ENCODE measurements at regions not wholly inside any gene's neighbourhood (a gene's known extent, or its start where the extent isn't known, plus 50 kb on each side); places are given as distances from the start of the nearest gene placed in this dataset.

DNA sequence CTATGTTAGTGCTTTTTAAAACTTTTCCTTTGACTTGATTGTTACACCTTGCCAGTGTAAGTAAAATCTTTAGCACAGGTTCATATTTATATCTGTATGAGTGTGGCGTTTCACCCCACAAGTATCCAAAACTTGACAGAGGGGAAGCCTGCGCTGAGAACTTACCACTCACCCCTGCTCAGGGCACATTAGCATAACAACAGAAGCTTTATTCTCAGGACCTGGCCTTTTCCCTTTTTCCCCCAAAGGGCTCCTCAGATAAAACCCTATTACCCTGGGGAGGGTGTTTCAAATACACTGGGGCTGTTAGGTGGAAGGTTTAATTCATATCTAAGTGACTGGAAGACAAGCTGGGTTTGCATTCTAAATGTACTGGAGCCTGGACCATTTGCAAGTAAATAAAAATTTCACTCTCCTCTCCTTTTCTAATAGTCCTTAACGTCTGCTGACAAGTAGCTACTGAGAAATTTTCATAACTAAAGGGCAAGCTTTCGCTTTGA lies 276.6 kb downstream of the RNF152 start:
- peaks cover 3 to 10% of the 10 kb centered on the region in 2 donors for H3K27me3 Mint-ChIP-seq
- Histone ChIP-seq H3K4me1 (ENCODE audit: insufficient read depth, low read length) (no peaks in the 10 kb centered on the region), H3K4me3 (ENCODE audit: low read length in 2 of 2) (no peak overlapping the region), H3K27me3 (ENCODE audit: insufficient read depth, low read length) (no peaks in the 10 kb centered on the region), H3K9me3 (ENCODE audit: control insufficient read depth in 1 of 2, low read length in 2 of 2) (no peaks in the 10 kb centered on the region), H3K36me3 (ENCODE audit: insufficient read depth, low read length) (no peaks in the 10 kb centered on the region), H3K27ac (ENCODE audit: low read depth, low read length) (no peak overlapping the region)
- no peak overlapping the region for H3K4me3 Mint-ChIP-seq
- ChIA-PET POLR2A (ENCODE audit: partially characterized antibody) (no interaction called here), CTCF (ENCODE audit: partially characterized antibody) (interaction anchor here (0.7 kb wide), 1 partner anchor 31 kb away, joined by 6 read pairs; no protein-coding TSS in a partner anchor)
- no peaks in the 10 kb centered on the region for H3K36me3 Mint-ChIP-seq
- no peak for DNase-seq
- H3K27ac Mint-ChIP-seq: no peak overlapping the region
- peaks cover 0 to 2% (median 0%) of the 10 kb centered on the region in 8 donors for H3K9me3 Mint-ChIP-seq
- H3K4me1 Mint-ChIP-seq: no peaks in the 10 kb centered on the region
- intact Hi-C loops (cut with micrococcal nuclease): no loop called here

DNA sequence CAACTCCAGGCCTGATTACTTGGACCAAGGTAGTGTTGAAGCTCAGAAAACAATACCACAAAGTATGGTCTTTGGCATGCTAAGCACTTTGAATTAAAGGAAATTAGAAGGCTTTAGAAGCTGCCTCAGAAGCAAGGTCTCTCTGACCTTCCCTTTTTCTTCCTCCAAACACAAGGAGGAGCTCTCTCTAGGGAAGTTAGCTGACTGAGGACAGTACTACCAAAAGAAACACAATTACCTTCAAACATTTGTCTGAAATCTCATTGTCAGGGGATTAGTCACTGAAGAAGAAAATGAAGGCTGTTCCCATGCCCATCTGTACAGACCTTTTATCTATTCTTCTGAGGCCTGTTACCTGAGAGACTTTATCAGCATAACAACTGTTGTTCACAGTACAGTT lies 279.3 kb downstream of the CDH20 start:
- H3K4me1 ChIP-seq (ENCODE audit: insufficient read depth, low read length): no peaks in the 10 kb centered on the region
- Mint-ChIP-seq H3K4me1 (no peaks in the 10 kb centered on the region), H3K27me3 (peaks cover 4 to 5% of the 10 kb centered on the region in 2 donors), H3K27ac (no peak overlapping the region), H3K4me3 (no peak overlapping the region), H3K9me3 (peaks cover 0 to 1% (median 0%) of the 10 kb centered on the region in 8 donors), H3K36me3 (no peaks in the 10 kb centered on the region)
- intact Hi-C loops (cut with micrococcal nuclease): no loop called here
- no peak for DNase-seq
- no peaks in the 10 kb centered on the region for H3K36me3 ChIP-seq (ENCODE audit: insufficient read depth, low read length)
- no peak overlapping the region for H3K4me3 ChIP-seq (ENCODE audit: low read length in 2 of 2)
- no peaks in the 10 kb centered on the region for H3K27me3 ChIP-seq (ENCODE audit: insufficient read depth, low read length)
- CTCF ChIA-PET (ENCODE audit: partially characterized antibody): no interaction called here
- POLR2A ChIA-PET (ENCODE audit: partially characterized antibody): no interaction called here
- H3K27ac ChIP-seq (ENCODE audit: low read depth, low read length): no peak overlapping the region
- H3K9me3 ChIP-seq (ENCODE audit: control insufficient read depth in 1 of 2, low read length in 2 of 2): no peaks in the 10 kb centered on the region

DNA sequence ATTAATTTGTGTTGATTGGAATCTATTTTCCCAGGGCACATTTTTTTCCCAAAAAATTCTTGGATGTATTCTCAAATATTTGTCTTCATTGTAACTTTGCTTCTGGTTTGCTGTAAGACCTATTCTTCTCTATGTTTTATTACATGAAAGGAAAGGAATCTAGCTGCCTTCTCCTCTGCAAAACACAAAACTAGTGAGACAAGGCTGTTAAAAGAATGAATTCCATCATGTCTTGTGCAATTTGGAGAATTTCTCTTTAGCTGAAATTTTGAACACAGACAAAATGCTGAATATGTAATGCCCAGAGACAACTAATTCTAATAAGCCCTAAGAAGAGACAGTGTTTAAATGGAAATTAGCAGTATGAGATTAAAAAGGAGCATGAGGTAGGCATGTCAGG lies 275.9 kb downstream of the CDH20 start:
- Mint-ChIP-seq H3K4me1 (peaks cover 0 to 2% (median 0%) of the 10 kb centered on the region in 4 donors), H3K4me3 (no peak overlapping the region), H3K9me3 (peaks cover 0 to 1% (median 0%) of the 10 kb centered on the region in 8 donors), H3K27ac (no peak overlapping the region), H3K27me3 (peaks cover 8 to 14% of the 10 kb centered on the region in 2 donors), H3K36me3 (no peaks in the 10 kb centered on the region)
- H3K27ac ChIP-seq (ENCODE audit: low read depth, low read length): no peak overlapping the region
- no peak for DNase-seq
- no peaks in the 10 kb centered on the region for H3K36me3 ChIP-seq (ENCODE audit: insufficient read depth, low read length)
- no peak overlapping the region for H3K4me3 ChIP-seq (ENCODE audit: low read length in 2 of 2)
- ChIA-PET CTCF (ENCODE audit: partially characterized antibody) (no interaction called here), POLR2A (ENCODE audit: partially characterized antibody) (no interaction called here)
- H3K27me3 ChIP-seq (ENCODE audit: insufficient read depth, low read length): no peaks in the 10 kb centered on the region
- intact Hi-C loops (cut with micrococcal nuclease): no loop called here
- no peaks in the 10 kb centered on the region for H3K9me3 ChIP-seq (ENCODE audit: control insufficient read depth in 1 of 2, low read length in 2 of 2)
- H3K4me1 ChIP-seq (ENCODE audit: insufficient read depth, low read length): no peaks in the 10 kb centered on the region

DNA sequence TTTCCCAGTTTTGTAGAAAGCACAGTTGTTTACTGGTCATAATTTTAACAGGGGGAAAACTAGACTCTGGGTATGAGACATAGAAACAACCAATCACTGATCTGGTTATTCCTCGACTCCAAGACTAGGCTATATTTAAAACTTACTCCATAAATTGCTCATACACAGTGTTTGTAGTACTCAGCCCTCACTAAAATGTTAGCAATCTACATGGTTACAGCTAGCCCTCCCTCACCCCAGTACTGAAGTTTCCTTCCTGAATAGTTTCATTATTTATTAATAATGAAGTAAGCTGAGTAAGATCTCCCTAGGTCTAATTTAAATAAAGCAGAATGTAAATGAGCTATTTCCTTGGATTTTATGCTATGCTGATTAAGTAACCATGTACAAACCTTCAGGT lies 275.1 kb downstream of the CDH20 start:
- intact Hi-C loops (cut with micrococcal nuclease): no loop called here

DNA sequence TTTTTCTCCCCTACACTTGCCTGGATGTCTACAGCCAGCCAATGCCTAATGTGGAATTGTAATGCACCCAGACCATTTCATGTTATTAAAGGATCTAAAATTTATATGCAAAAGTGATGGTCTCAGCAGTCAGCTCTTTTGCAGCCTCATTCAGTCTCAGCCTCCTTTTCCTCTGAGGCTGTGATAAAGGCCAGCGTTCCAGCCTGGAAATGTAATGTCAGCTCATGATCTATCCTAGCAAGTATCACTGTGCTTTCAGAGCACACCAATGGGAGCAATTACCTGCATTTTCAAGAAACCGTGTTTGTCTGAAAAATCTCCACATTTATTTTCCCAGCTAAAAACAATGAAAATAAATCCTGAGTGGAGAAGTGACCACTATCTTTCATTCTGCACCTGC lies 274.6 kb downstream of the CDH20 start:
- no peaks in the 10 kb centered on the region for H3K9me3 ChIP-seq (ENCODE audit: control insufficient read depth in 1 of 2, low read length in 2 of 2)
- H3K36me3 ChIP-seq (ENCODE audit: insufficient read depth, low read length): no peaks in the 10 kb centered on the region
- peaks cover 0 to 2% (median 0%) of the 10 kb centered on the region in 4 donors for H3K4me1 Mint-ChIP-seq
- H3K4me3 ChIP-seq (ENCODE audit: low read length in 2 of 2): no peak overlapping the region
- ChIA-PET POLR2A (ENCODE audit: partially characterized antibody) (no interaction called here), CTCF (ENCODE audit: partially characterized antibody) (interaction anchor here (0.8 kb wide), 1 partner anchor 19 kb away, joined by 3 read pairs; no protein-coding TSS in a partner anchor)
- intact Hi-C loops (cut with micrococcal nuclease): no loop called here
- no peak for DNase-seq
- no peaks in the 10 kb centered on the region for H3K27me3 ChIP-seq (ENCODE audit: insufficient read depth, low read length)
- H3K27ac ChIP-seq (ENCODE audit: low read depth, low read length): no peak overlapping the region
- H3K36me3 Mint-ChIP-seq: no peaks in the 10 kb centered on the region
- no peak overlapping the region for H3K27ac Mint-ChIP-seq
- peaks cover 6 to 16% of the 10 kb centered on the region in 2 donors for H3K27me3 Mint-ChIP-seq
- no peak overlapping the region for H3K4me3 Mint-ChIP-seq
- H3K9me3 Mint-ChIP-seq: peaks cover 0 to 1% (median 0%) of the 10 kb centered on the region in 8 donors
- no peaks in the 10 kb centered on the region for H3K4me1 ChIP-seq (ENCODE audit: insufficient read depth, low read length)

More for the DNA sequence above, 275.1 kb downstream of the CDH20 start:
- Histone ChIP-seq H3K27ac (ENCODE audit: low read depth, low read length) (no peak overlapping the region), H3K4me1 (ENCODE audit: insufficient read depth, low read length) (no peaks in the 10 kb centered on the region), H3K9me3 (ENCODE audit: control insufficient read depth in 1 of 2, low read length in 2 of 2) (no peaks in the 10 kb centered on the region), H3K27me3 (ENCODE audit: insufficient read depth, low read length) (no peaks in the 10 kb centered on the region), H3K4me3 (ENCODE audit: low read length in 2 of 2) (no peak overlapping the region), H3K36me3 (ENCODE audit: insufficient read depth, low read length) (no peaks in the 10 kb centered on the region)
- ChIA-PET CTCF (ENCODE audit: partially characterized antibody) (interaction anchor here (0.8 kb wide), 1 partner anchor 19 kb away, joined by 3 read pairs; no protein-coding TSS in a partner anchor), POLR2A (ENCODE audit: partially characterized antibody) (no interaction called here)
- Mint-ChIP-seq H3K27me3 (peaks cover 6 to 16% of the 10 kb centered on the region in 2 donors), H3K4me3 (no peak overlapping the region), H3K4me1 (peaks cover 0 to 2% (median 0%) of the 10 kb centered on the region in 4 donors), H3K27ac (no peak overlapping the region), H3K36me3 (no peaks in the 10 kb centered on the region), H3K9me3 (peaks cover 0 to 1% (median 0%) of the 10 kb centered on the region in 8 donors)
- DNase-seq: no peak

DNA sequence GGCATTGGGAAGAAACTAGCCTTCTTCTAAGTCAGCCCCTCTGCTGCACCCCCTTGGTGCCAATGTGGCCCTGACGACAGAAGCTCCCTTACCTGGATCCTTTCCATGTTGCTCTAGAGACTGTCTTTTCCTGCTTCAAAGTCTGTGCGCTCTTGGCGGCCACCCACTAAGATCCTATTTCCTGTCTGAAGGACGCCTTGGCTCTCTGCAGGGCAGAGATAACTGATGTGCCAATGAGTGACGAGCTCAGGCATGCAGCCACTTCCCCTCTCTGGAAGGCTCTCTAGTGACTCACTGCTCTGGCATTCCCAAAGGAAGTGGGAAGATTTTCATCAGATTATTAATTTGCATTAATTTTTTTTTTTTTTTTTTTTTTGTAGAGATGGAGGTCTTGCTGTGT lies 273.5 kb downstream of the CDH20 start:
- H3K27ac Mint-ChIP-seq: no peak overlapping the region
- Histone ChIP-seq H3K36me3 (ENCODE audit: insufficient read depth, low read length) (no peaks in the 10 kb centered on the region), H3K4me3 (ENCODE audit: low read length in 2 of 2) (no peak overlapping the region), H3K27ac (ENCODE audit: low read depth, low read length) (no peak overlapping the region), H3K9me3 (ENCODE audit: control insufficient read depth in 1 of 2, low read length in 2 of 2) (no peaks in the 10 kb centered on the region), H3K27me3 (ENCODE audit: insufficient read depth, low read length) (no peaks in the 10 kb centered on the region), H3K4me1 (ENCODE audit: insufficient read depth, low read length) (no peaks in the 10 kb centered on the region)
- H3K27me3 Mint-ChIP-seq: peaks cover 11 to 18% of the 10 kb centered on the region in 2 donors
- no peak overlapping the region for H3K4me3 Mint-ChIP-seq
- CTCF ChIA-PET (ENCODE audit: partially characterized antibody): no interaction called here
- no peaks in the 10 kb centered on the region for H3K36me3 Mint-ChIP-seq
- H3K9me3 Mint-ChIP-seq: peaks cover 0 to 1% (median 0%) of the 10 kb centered on the region in 8 donors
- POLR2A ChIA-PET (ENCODE audit: partially characterized antibody): no interaction called here
- peaks cover 0 to 2% (median 0%) of the 10 kb centered on the region in 4 donors for H3K4me1 Mint-ChIP-seq
- intact Hi-C loops (cut with micrococcal nuclease): no loop called here
- no peak for DNase-seq

DNA sequence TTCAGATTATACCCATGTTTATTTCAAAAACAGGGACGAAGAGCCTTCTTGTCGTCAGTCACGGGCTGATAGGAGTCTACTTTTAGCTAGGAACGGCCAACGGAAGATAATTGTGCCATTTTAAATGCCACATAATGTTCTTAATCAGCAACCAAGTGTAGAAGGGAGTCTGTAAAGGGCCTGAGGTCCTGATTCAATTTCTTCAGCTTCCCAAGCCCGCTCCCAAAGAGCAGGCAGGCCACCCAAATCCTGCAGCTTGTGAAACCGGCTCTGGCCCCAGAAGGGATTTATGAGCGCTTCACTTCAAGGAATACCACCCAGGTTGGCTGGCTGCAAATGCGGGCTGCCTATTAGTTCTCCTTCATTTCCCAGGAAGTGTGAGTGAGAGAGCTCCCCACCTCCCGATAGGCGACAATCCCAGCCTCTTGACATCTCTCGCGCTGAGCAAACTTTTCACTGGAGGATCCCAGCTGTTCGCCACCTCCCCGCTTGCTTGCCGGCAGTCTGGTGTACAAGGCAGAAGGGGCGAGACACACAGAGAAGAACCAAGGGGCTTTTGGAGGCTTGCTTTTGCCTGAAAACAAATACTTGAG lies 272.9 kb downstream of the CDH20 start:
- CTCF ChIA-PET (ENCODE audit: partially characterized antibody): no interaction called here
- intact Hi-C loops (cut with micrococcal nuclease): no loop called here
- Mint-ChIP-seq H3K9me3 (peaks cover 0 to 1% (median 0%) of the 10 kb centered on the region in 8 donors), H3K4me1 (peaks cover 0 to 2% (median 0%) of the 10 kb centered on the region in 4 donors), H3K4me3 (no peak overlapping the region), H3K27ac (no peak overlapping the region), H3K27me3 (peaks cover 11 to 18% of the 10 kb centered on the region in 2 donors), H3K36me3 (no peaks in the 10 kb centered on the region)
- Histone ChIP-seq H3K4me3 (ENCODE audit: low read length in 2 of 2) (no peak overlapping the region), H3K4me1 (ENCODE audit: insufficient read depth, low read length) (no peaks in the 10 kb centered on the region), H3K9me3 (ENCODE audit: control insufficient read depth in 1 of 2, low read length in 2 of 2) (no peaks in the 10 kb centered on the region), H3K36me3 (ENCODE audit: insufficient read depth, low read length) (no peaks in the 10 kb centered on the region), H3K27me3 (ENCODE audit: insufficient read depth, low read length) (no peaks in the 10 kb centered on the region), H3K27ac (ENCODE audit: low read depth, low read length) (no peak overlapping the region)
- POLR2A ChIA-PET (ENCODE audit: partially characterized antibody): no interaction called here
- DNase-seq: no peak
